ENCODE measurements at regions not wholly inside any gene's neighbourhood (a gene's known extent, or its start where the extent isn't known, plus 50 kb on each side); places are given as distances from the start of the nearest gene placed in this dataset.

GRCh38 chr16:51326131-51326856 lies 175.2 kb upstream of the SALL1 start:
- peak; percentile 58 for DNase-seq (ENCODE audit: low read depth, low spot score)

DNA sequence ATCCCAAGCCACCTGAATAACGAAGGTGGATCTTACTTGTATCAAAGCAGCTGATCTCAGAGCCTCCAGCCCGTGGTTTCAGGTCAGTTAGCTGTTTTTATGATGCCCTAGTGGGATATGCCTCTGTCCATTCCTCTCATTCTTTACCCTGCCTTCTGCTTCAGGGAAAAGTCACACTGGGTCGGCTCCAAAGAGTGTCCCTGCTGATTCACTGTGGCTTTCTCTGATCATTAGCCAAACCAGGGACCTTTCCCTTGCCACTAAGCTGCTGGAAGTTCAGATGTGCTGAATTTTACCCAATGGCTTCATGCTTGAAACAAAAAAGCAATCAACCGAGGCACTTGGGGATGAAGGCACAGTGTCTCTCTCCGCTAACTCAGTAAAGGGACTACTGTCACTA lies 170.2 kb upstream of the SALL1 start:
- DNase-seq (ENCODE audit: low read depth, low spot score): peak; percentile 61

GRCh38 chr16:51317575-51317974 lies 166.5 kb upstream of the SALL1 start:
- no peak for DNase-seq (ENCODE audit: low read depth, low spot score)

DNA sequence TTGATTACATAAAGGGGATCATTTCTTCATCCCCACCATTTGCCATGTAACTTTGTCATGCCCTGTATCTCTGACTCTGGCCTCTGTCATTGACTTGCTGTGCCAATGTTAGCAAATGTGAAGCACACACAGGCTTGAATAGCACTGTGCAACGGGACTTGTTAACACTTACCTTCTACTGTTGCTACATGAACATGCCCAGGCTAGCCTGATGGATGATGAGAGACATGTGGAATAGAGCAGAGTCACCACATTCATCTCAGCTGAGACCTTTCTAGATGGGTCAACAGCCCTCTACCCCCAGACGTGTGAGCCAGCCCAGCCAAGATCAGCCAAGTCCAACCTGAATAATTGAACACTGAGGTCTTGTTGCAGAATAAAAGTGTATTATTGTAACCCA lies 162.1 kb upstream of the SALL1 start:
- DNase-seq (ENCODE audit: low read depth, low spot score): no peak

DNA sequence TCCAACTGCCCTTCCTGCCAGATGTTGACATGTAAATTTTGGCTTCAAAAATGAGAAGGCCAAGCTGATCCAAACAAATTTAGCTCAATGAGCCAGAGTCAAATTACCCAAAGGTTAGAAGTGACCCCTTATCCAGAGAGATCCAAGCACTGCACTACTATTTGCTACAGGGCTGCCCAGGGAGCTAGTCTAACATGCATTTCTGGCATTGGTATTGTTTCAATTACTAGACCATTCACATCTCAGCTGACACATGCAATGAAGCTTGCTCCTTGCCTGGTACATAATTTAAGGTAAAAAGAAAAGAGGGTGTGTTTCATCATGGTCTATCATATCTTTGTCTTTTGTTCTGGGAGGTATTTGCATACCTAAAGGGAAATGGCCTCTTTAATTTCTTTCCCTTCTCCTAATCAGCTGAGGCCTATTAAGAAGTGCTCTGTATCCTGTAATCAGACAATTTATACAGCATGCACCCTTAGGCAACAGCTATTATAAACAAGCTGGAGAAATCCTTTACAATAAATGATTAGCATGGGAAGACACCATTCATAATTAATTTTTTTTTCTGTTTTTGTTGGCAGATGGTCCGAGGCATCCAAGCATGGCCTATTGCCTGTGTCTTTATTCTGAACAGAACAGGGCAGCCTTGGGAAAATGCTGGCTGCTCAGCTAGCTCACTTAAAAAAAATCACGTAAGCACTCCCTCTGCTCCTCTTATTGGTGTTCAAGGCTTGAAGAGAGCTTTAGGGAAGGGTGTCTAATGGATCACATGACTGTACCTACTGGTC lies 161.5 kb upstream of the SALL1 start:
- DNase-seq (ENCODE audit: low read depth, low spot score): no peak

GRCh38 chr16:51310159-51310558 lies 159.1 kb upstream of the SALL1 start:
- DNase-seq (ENCODE audit: low read depth, low spot score): no peak

GRCh38 chr16:51306886-51307595 lies 156.0 kb upstream of the SALL1 start:
- DNase-seq (ENCODE audit: low read depth, low spot score): no peak

DNA sequence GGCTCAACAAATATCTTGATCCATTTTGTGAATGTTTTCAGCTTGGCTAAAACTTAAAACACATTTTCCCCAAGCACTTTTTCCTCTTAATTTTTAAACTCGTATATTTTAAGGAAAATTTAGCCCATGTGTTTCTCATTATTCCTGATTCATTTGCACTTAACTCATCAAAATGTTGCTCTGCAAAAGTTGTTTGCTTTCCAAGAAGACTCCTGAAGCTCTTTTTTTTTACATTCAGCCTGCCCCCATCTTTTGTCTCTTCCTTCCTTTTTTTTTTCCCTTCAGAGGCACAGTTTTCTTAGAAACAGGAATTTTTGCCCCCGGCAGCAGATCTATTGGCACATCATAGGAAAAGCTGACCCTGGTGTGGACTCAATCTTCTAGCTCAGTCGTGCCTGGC lies 155.0 kb upstream of the SALL1 start:
- DNase-seq (ENCODE audit: low read depth, low spot score): no peak

- no peak for DNase-seq (ENCODE audit: low read depth, low spot score)
These were observed 154.3 kb upstream of the SALL1 start for GRCh38 chr16:51305337-51305736.

DNA sequence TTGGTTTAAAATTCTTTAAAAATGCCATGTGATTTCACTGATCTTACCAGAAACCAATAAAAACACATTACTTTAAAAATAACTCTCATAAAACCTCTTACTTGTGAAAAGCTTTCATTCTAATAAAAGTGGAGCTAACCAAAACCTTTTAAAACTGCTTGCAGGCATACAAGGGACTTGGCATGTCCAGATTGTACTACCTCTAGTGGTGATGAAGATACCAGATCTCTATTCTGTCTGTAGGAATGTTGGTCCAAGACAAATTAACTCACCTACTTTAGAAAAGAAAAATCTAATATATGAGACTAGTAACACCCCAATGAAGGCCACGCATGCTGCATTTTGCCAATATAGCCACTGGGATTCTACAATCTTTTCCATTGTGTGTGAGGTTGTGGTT lies 151.0 kb upstream of the SALL1 start:
- DNase-seq (ENCODE audit: low read depth, low spot score): no peak

DNA sequence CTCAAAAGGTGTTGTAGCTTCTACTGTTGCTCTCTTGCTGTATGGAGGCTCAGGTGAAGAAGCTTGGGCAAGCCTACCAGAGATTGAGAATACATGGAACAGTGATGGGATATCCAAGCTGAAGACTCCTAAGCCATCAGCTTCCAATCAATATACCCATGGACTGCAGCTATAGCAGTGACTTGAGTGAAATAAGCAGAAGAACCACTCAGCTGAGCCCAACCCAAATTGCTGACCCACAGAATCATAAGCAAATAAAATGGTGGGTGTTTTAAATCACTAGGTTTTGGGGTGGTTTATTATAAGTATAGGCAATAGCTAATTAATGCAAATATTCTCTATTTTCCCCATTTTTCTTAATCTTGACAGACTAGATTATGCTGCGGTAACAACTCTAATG lies 147.7 kb upstream of the SALL1 start:
- DNase-seq (ENCODE audit: low read depth, low spot score): no peak

DNA sequence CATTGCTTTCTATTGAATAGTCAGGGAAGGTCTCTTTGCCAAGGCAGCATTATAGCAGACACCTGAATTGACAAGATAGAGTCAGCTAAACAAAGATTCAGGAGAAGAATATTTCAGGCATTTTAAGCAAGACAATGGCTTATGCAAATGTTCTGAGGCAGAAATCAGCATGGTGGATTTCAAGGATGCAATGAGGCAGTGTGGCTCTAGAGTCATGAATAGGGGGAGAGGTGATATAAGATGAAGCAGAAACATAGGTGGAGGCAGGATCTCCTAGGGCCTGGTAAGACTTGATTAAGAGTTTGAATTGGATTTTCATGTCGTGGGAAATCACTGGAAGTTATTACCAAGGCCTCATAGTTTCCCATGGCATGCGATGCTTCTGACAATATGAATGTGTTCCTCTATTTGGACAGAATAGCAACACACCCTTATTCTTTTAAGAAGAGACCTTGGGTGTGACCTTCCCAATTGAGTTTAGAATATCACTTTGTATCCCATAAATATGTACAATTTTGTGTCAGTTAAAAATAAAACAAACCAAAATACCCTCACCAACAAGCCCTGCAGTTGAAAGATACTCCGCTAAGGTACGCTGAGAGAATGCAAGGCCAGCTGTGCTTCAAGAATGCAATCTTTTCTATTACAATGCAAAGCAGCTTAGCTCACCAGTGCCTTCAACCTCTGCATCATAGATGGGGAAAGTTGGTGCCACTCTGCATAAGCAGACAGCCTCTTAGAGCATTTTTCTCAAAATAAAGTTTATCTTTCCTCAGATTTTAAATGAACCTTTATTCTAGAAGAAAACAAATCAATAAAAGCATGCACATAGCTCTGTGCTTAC lies 139.6 kb upstream of the SALL1 start:
- no peak for DNase-seq (ENCODE audit: low read depth, low spot score)

- no peak for DNase-seq (ENCODE audit: low read depth, low spot score)
These were observed 138.3 kb upstream of the SALL1 start for GRCh38 chr16:51289336-51289735.

DNA sequence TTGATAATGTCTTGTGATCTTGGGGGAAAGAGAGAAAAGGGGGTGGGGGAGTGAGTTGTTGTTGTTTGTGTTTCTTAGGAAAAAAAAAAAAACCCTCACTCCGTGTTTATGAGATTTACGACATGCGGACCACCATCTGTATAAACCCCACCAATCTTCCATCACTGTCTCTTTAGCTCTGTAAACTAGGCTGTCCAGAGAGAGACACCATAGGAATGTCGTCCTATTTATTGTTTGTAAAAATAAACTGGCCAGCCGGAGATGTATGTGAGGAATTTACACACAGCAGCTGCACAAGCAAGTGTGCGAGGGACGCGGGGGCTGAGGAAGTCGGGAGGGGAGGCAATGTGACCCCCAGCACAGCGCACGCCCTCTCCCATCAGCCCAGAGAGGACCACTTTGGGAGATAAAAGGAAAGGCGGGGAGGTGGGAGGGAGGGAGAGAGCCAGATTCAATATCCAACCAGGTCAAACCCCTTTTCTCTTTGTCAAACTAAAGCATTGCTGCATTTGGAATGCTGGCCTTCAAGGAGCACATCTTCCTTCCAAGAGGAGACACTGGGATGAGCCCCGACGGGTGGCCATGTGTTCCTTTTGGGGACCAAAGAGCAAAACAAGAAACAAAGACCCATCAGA lies 136.2 kb upstream of the SALL1 start:
- DNase-seq (ENCODE audit: low read depth, low spot score): no peak

DNA sequence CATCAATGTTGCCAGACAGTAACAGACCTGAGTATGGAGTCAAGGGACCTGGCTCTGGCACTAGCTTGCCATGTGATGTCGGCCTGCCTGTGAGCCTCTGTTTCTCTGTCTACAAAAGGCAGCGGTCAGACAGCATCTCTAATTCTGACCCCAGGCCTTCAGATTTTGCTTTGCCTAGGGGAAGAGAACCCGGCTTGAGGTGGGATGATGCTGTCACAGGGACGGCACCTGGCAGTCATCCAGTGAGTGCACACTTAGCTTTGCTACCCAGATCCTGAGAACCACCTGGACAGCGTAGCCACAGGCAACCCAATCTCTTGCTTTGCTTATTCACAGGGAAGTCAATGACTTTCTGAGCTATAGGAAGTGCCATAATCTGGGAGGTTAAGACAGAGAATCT lies 135.2 kb upstream of the SALL1 start:
- DNase-seq (ENCODE audit: low read depth, low spot score): no peak

DNA sequence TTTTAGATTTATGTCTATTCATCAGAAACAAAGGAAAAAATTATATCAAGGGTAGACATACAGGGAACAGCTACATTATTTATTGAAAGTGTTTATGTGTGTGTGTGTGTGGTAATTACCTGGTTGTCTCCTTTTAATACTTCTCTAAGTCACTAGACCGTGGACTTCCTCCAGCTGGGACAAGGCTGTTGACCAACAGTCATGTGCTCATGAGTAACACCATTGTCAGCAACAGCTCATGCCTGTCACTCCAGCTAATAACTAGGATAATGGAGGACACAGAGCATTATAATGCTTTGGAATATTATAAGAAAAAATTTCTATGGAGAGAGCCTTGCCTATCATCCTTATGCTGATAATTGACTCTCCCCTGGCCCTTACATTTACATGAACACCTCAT lies 125.3 kb upstream of the SALL1 start:
- DNase-seq (ENCODE audit: low read depth, low spot score): no peak

GRCh38 chr16:51272420-51272819 lies 121.3 kb upstream of the SALL1 start:
- no peak for DNase-seq (ENCODE audit: low read depth, low spot score)

GRCh38 chr16:51271156-51271701 lies 120.2 kb upstream of the SALL1 start:
- peak; percentile 92 for DNase-seq (ENCODE audit: low read depth, low spot score)

DNA sequence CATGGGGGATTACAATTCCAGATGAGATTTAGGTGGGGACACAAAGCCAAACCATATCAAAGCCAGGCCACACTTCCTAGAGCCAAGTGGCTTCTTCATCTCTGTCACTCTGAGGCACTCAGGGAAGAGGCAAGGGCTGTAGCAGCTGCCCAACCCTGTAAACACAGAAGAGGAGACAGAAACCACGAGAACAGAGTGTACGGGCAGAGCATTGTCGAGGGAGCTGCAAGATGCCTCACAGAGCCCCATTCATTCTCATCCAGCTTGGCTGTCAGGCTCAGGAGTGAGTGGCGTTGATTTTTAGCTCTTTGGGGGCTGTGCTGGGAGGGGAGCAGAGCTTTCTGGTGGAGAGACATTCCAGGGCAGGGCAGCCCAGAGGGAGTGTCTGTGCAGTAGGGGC lies 117.2 kb upstream of the SALL1 start:
- peak; percentile 29 for DNase-seq (ENCODE audit: low read depth, low spot score)

DNA sequence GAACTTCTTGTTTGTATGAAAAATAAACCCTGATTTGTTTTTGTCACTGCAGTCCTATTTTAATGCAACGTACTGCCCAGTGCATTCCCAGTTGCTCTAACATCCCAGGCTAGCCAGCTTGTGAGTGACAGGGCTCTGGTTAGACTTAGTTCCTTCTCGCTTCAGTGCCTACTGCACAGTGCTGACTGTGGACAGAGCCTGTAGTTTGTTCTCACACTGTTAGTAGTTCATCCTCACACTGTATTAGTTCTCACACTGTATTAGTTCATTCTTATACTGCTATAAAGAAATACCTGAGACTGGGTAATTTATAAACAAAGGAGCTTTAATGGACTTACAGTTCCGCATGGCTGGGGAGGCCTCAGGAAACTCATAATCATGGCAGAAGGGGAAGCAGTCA lies 116.6 kb upstream of the SALL1 start:
- no peak for DNase-seq (ENCODE audit: low read depth, low spot score)

- DNase-seq (ENCODE audit: low read depth, low spot score): no peak
These were observed 111.4 kb upstream of the SALL1 start for GRCh38 chr16:51262428-51262827.
